ENCODE measurements at regions not wholly inside any gene's neighbourhood (a gene's known extent, or its start where the extent isn't known, plus 50 kb on each side); places are given as distances from the start of the nearest gene placed in this dataset.

- Histone ChIP-seq H3K4me1 (ENCODE audit: control insufficient read depth, extremely low read depth, insufficient read depth, low read length) (peaks cover 17% of the 10 kb centered on the region), H3K9ac (ENCODE audit: insufficient read depth, low read length) (no peak overlapping the region)
- TF ChIP-seq EZH2 (IDR thresholded peaks at IDR 0.05; ENCODE audit: low read length, missing control alignments) (no peak), CTCF (conservative IDR thresholded peaks at IDR 0.05 in 1 of 2, IDR thresholded peaks at IDR 0.05 in 1 of 2; ENCODE audit: low read depth in 1 of 2, low read length in 2 of 2) (no peak)
Measured at GRCh38 chr7:41877118-41877517, 174.2 kb upstream of the INHBA start.

GRCh38 chr7:41875513-41875912, 172.6 kb upstream of the INHBA start:
- Histone ChIP-seq H3K9me3 (ENCODE audit: control insufficient read depth, insufficient read depth, low read depth, low read length) (no peaks in the 10 kb centered on the region), H3K36me3 (ENCODE audit: control insufficient read depth, insufficient read depth, low read length) (no peaks in the 10 kb centered on the region), H4K20me1 (ENCODE audit: control insufficient read depth, extremely low read depth, insufficient read depth, low read length) (no peaks in the 10 kb centered on the region), H3K79me2 (ENCODE audit: control insufficient read depth, insufficient read depth, low read length) (no peaks in the 10 kb centered on the region), H3K9ac (ENCODE audit: insufficient read depth, low read length) (no peak overlapping the region), H3K4me3 (replicated peaks in 1 of 4; ENCODE audit: control extremely low read depth in 1 of 4, insufficient read depth in 1 of 4, low read depth in 3 of 4, low read length in 4 of 4) (no peak overlapping the region), H3K4me1 (ENCODE audit: control insufficient read depth, extremely low read depth, insufficient read depth, low read length) (peaks cover 15% of the 10 kb centered on the region), H3K4me2 (ENCODE audit: extremely low read depth, insufficient read depth, low read length) (no peak overlapping the region), H3K27me3 (ENCODE audit: control insufficient read depth, insufficient read depth, low read length) (no peaks in the 10 kb centered on the region), H3K27ac (ENCODE audit: insufficient read depth, low read length) (no peak overlapping the region), H2AFZ (ENCODE audit: low read length) (no peak overlapping the region)
- no peak for DNase-seq (ENCODE audit: low read depth in 2 of 2)
- no peak for TF ChIP-seq EZH2 (IDR thresholded peaks at IDR 0.05; ENCODE audit: low read length, missing control alignments)
- TF ChIP-seq CTCF (conservative IDR thresholded peaks at IDR 0.05 in 1 of 2, IDR thresholded peaks at IDR 0.05 in 1 of 2; ENCODE audit: low read depth in 1 of 2, low read length in 2 of 2) = no peak

More at GRCh38 chr7:41877118-41877517, 174.2 kb upstream of the INHBA start:
- no peak overlapping the region for H3K4me3 ChIP-seq (replicated peaks in 1 of 4; ENCODE audit: control extremely low read depth in 1 of 4, insufficient read depth in 1 of 4, low read depth in 3 of 4, low read length in 4 of 4)
- no peaks in the 10 kb centered on the region for H4K20me1 ChIP-seq (ENCODE audit: control insufficient read depth, extremely low read depth, insufficient read depth, low read length)
- no peaks in the 10 kb centered on the region for H3K27me3 ChIP-seq (ENCODE audit: control insufficient read depth, insufficient read depth, low read length)
- no peak overlapping the region for H2AFZ ChIP-seq (ENCODE audit: low read length)
- H3K36me3 ChIP-seq (ENCODE audit: control insufficient read depth, insufficient read depth, low read length) = no peaks in the 10 kb centered on the region
- H3K4me2 ChIP-seq (ENCODE audit: extremely low read depth, insufficient read depth, low read length) = no peak overlapping the region
- no peak for DNase-seq (ENCODE audit: low read depth in 2 of 2)
- H3K27ac ChIP-seq (ENCODE audit: insufficient read depth, low read length) = no peak overlapping the region
- H3K9me3 ChIP-seq (ENCODE audit: control insufficient read depth, insufficient read depth, low read depth, low read length) = no peaks in the 10 kb centered on the region
- no peaks in the 10 kb centered on the region for H3K79me2 ChIP-seq (ENCODE audit: control insufficient read depth, insufficient read depth, low read length)

- no peaks in the 10 kb centered on the region for H3K36me3 ChIP-seq (ENCODE audit: control insufficient read depth, insufficient read depth, low read length)
- H3K4me3 ChIP-seq (replicated peaks in 1 of 4; ENCODE audit: control extremely low read depth in 1 of 4, insufficient read depth in 1 of 4, low read depth in 3 of 4, low read length in 4 of 4) = no peak overlapping the region
- no peak overlapping the region for H3K27ac ChIP-seq (ENCODE audit: insufficient read depth, low read length)
- H3K4me1 ChIP-seq (ENCODE audit: control insufficient read depth, extremely low read depth, insufficient read depth, low read length) = peaks cover 14% of the 10 kb centered on the region
- H3K4me2 ChIP-seq (ENCODE audit: extremely low read depth, insufficient read depth, low read length) = no peak overlapping the region
- no peaks in the 10 kb centered on the region for H4K20me1 ChIP-seq (ENCODE audit: control insufficient read depth, extremely low read depth, insufficient read depth, low read length)
- H3K79me2 ChIP-seq (ENCODE audit: control insufficient read depth, insufficient read depth, low read length) = no peaks in the 10 kb centered on the region
- no peak for DNase-seq (ENCODE audit: low read depth in 2 of 2)
- no peaks in the 10 kb centered on the region for H3K27me3 ChIP-seq (ENCODE audit: control insufficient read depth, insufficient read depth, low read length)
- H3K9me3 ChIP-seq (ENCODE audit: control insufficient read depth, insufficient read depth, low read depth, low read length) = no peaks in the 10 kb centered on the region
- TF ChIP-seq CTCF (conservative IDR thresholded peaks at IDR 0.05 in 1 of 2, IDR thresholded peaks at IDR 0.05 in 1 of 2; ENCODE audit: low read depth in 1 of 2, low read length in 2 of 2) (no peak), EZH2 (IDR thresholded peaks at IDR 0.05; ENCODE audit: low read length, missing control alignments) (no peak)
- H3K9ac ChIP-seq (ENCODE audit: insufficient read depth, low read length) = no peak overlapping the region
- no peak overlapping the region for H2AFZ ChIP-seq (ENCODE audit: low read length)
Measured at GRCh38 chr7:41874201-41874785, 171.4 kb upstream of the INHBA start.

Measured in fibroblast of lung (primary cell).